IMR-90 (cell line): ENCODE measurements at regions not wholly inside any gene's neighbourhood (a gene's known extent, or its start where the extent isn't known, plus 50 kb on each side); places are given as distances from the start of the nearest gene placed in this dataset.

ENCODE experiments used
- ATAC-seq: fragments of 200-7000 bp; cut with Tn5 transposase; 2 replicates; pipeline ENCODE4 v1.9.1; 2020; ENCODE audit warnings: low read depth, mild to moderate bottlenecking, moderate library complexity
- BruUV-seq: library from RNA; stranded (reverse); fragments of 400-500 nt; replicated peaks from 2 replicates; lab custom pipeline; 2021; lab: Mats Ljungman, UMichigan
- CTCF ChIA-PET: fragments of 300-600 bp; formaldehyde crosslinking; extraction: SDS; loops from one replicate; lab custom pipeline; 2021; ENCODE audit warnings: antibody characterized with exemption; lab: Yijun Ruan, JAX
- POLR2A ChIA-PET: fragments of 300-600 bp; sonication (Branson Sonifier 250); formaldehyde crosslinking; loops from one replicate; lab custom pipeline; 2022; ENCODE audit warnings: antibody characterized with exemption; ENCODE audit not compliant: unreplicated experiment; lab: Charles Lee
- DNase-seq: peaks from one replicate; pipeline ENCODE4 v3.0.0; 2013
- H2AFZ ChIP-seq: replicated peaks from 2 replicates; pipeline ENCODE3; 2013; ENCODE audit warnings: low read length, mild to moderate bottlenecking; ENCODE audit not compliant: poor library complexity
- H2AK5ac ChIP-seq: 2 replicates; pipeline ENCODE4 v1.6.1; 2013; ENCODE audit warnings: low read depth, low read length, inconsistent platforms
- H2AK9ac ChIP-seq: replicated peaks from 2 replicates; pipeline ENCODE3; 2013; ENCODE audit warnings: mild to moderate bottlenecking, low read depth, low read length, moderate library complexity; ENCODE audit not compliant: poor library complexity
- H2BK120ac ChIP-seq: 2 replicates; pipeline ENCODE4 v1.6.1; 2013; ENCODE audit warnings: low read depth, low read length, inconsistent platforms
- H2BK15ac ChIP-seq: 3 replicates; pipeline ENCODE4 v1.6.1; 2013; ENCODE audit warnings: low read depth, low read length, inconsistent platforms
- H2BK20ac ChIP-seq: 2 replicates; pipeline ENCODE4 v1.6.1; 2013; ENCODE audit warnings: low read depth, mild to moderate bottlenecking, inconsistent platforms, low read length, moderate library complexity
- H2BK5ac ChIP-seq: 2 replicates; pipeline ENCODE4 v1.6.1; 2013; ENCODE audit warnings: mild to moderate bottlenecking, low read depth, low read length, inconsistent platforms; ENCODE audit not compliant: poor library complexity, severe bottlenecking
- H3K14ac ChIP-seq: replicated peaks from 2 replicates; pipeline ENCODE4 v1.6.1; 2013; ENCODE audit warnings: low read depth, low read length, inconsistent platforms
- H3K18ac ChIP-seq: 2 replicates; pipeline ENCODE4 v1.6.1; 2013; ENCODE audit warnings: low read depth, low read length, control low read depth
- H3K23ac ChIP-seq: 2 replicates; pipeline ENCODE4 v1.6.1; 2013; ENCODE audit warnings: low read depth, low read length, inconsistent platforms
- H3K27ac ChIP-seq: 2 replicates; pipeline ENCODE4 v1.5.1; 2013; ENCODE audit warnings: mild to moderate bottlenecking, control low read depth, low read length; ENCODE audit not compliant: insufficient read depth
- H3K27me3 ChIP-seq: 2 replicates; pipeline ENCODE4 v1.6.1; 2013; ENCODE audit warnings: low read length; ENCODE audit not compliant: control insufficient read depth, insufficient read depth
- H3K36me3 ChIP-seq: 2 replicates; pipeline ENCODE4 v1.6.1; 2013; ENCODE audit warnings: low read length, mixed read lengths; ENCODE audit not compliant: control insufficient read depth, insufficient read depth
- H3K4ac ChIP-seq: 2 replicates; pipeline ENCODE4 v1.6.1; 2013; ENCODE audit warnings: low read depth, low read length, inconsistent platforms
- H3K4me1 ChIP-seq: 2 replicates; pipeline ENCODE4 v1.6.1; 2013; ENCODE audit warnings: low read length, mixed read lengths; ENCODE audit not compliant: control insufficient read depth, insufficient read depth
- H3K4me2 ChIP-seq: 2 replicates; pipeline ENCODE4 v1.6.1; 2013; ENCODE audit warnings: low read depth, mild to moderate bottlenecking, control low read depth, low read length, moderate library complexity
- H3K4me3 ChIP-seq: 2 replicates; pipeline ENCODE4 v1.5.1; 2013; ENCODE audit warnings: low read depth, mild to moderate bottlenecking, control low read depth, low read length, moderate library complexity; ENCODE audit not compliant: insufficient read depth
- H3K56ac ChIP-seq: 2 replicates; pipeline ENCODE4 v1.6.1; 2013; ENCODE audit warnings: low read length, inconsistent platforms; ENCODE audit not compliant: insufficient read depth; ENCODE audit errors: extremely low read depth
- H3K79me1 ChIP-seq, 2 experiments: 2 replicates each; pipeline ENCODE4 v1.6.1; 2013; ENCODE audit warnings: low read length in 2 of 2, inconsistent platforms in 1 of 2, low read depth in 1 of 2
- H3K9ac ChIP-seq: 2 replicates; pipeline ENCODE4 v1.6.1; 2013; ENCODE audit warnings: low read depth, low read length, control low read depth
- H3K9me1 ChIP-seq: 2 replicates; pipeline ENCODE4 v1.6.1; 2013; ENCODE audit warnings: low read length, inconsistent platforms; ENCODE audit not compliant: insufficient read depth
- H3K9me3 ChIP-seq: 2 replicates; pipeline ENCODE4 v1.6.1; 2013; ENCODE audit warnings: low read length; ENCODE audit not compliant: control insufficient read depth, insufficient read depth
- H4K20me1 ChIP-seq: 2 replicates; pipeline ENCODE4 v1.6.1; 2013; ENCODE audit warnings: low read length, inconsistent platforms; ENCODE audit not compliant: insufficient read depth
- H4K5ac ChIP-seq: 2 replicates; pipeline ENCODE4 v1.6.1; 2013; ENCODE audit warnings: mild to moderate bottlenecking, low read depth, low read length, control low read depth
- H4K8ac ChIP-seq, 2 experiments: 2 replicates each; pipeline ENCODE4 v1.6.1; 2013; ENCODE audit warnings: low read depth in 2 of 2, low read length in 2 of 2, control low read depth in 1 of 2, inconsistent platforms in 1 of 2
- H4K91ac ChIP-seq: 2 replicates; pipeline ENCODE4 v1.6.1; 2013; ENCODE audit warnings: low read depth, low read length, inconsistent platforms; ENCODE audit not compliant: insufficient read depth
- CEBPB ChIP-seq: IDR thresholded peaks from 2 replicates; pipeline ENCODE4 v1.6.1; 2012; ENCODE audit warnings: low read depth, low read length, improper control_type of control experiment
- CHD1 ChIP-seq: IDR thresholded peaks from 2 replicates; pipeline ENCODE4 v1.6.1; 2012; ENCODE audit warnings: low read depth, low read length, improper control_type of control experiment
- FOS ChIP-seq: fragments of 150-350 bp; IDR thresholded peaks from 2 replicates; pipeline ENCODE4 v1.6.1; 2016; ENCODE audit warnings: low read depth, low read length
- MAFK ChIP-seq: IDR thresholded peaks from 2 replicates; pipeline ENCODE4 v1.6.1; 2012; ENCODE audit warnings: low read depth, low read length, improper control_type of control experiment
- MAZ ChIP-seq: IDR thresholded peaks from 2 replicates; pipeline ENCODE4 v1.6.1; 2012; ENCODE audit warnings: low read depth, mild to moderate bottlenecking, low read length, improper control_type of control experiment, moderate library complexity, borderline replicate concordance
- MXI1 ChIP-seq: IDR thresholded peaks from 2 replicates; pipeline ENCODE4 v1.6.1; 2012; ENCODE audit warnings: low read depth, mild to moderate bottlenecking, low read length, moderate library complexity, borderline replicate concordance
- NFE2L2 ChIP-seq: fragments of 150-350 bp; IDR thresholded peaks from 2 replicates; pipeline ENCODE4 v1.6.1; 2016; ENCODE audit warnings: low read depth, mild to moderate bottlenecking, low read length
- POLR2A ChIP-seq: IDR thresholded peaks from 2 replicates; pipeline ENCODE4 v1.6.1; 2012; ENCODE audit warnings: mild to moderate bottlenecking, low read depth, low read length
- RAD21 ChIP-seq: IDR thresholded peaks from 2 replicates; pipeline ENCODE4 v1.6.1; 2012; ENCODE audit warnings: low read length, improper control_type of control experiment
- RCOR1 ChIP-seq: IDR thresholded peaks from 2 replicates; pipeline ENCODE4 v1.6.1; 2012; ENCODE audit warnings: mild to moderate bottlenecking, low read length, improper control_type of control experiment; ENCODE audit not compliant: insufficient replicate concordance
- RFX5 ChIP-seq: IDR thresholded peaks from 2 replicates; pipeline ENCODE4 v1.8.0; 2012; ENCODE audit warnings: low read depth, mild to moderate bottlenecking, low read length, moderate library complexity
- SMC3 ChIP-seq: fragments of 150-350 bp; IDR thresholded peaks from 2 replicates; pipeline ENCODE4 v1.6.1; 2016; ENCODE audit warnings: low read depth, mild to moderate bottlenecking, antibody characterized with exemption, low read length, moderate library complexity
- WGBS, 2 experiments: methylation state at CpG; one replicate each; pipeline versions ENCODE4 v1.1.5 to v1.1.7; 2013; ENCODE audit warnings: missing lambda C conversion rate in 2 of 2; ENCODE audit not compliant: insufficient read length in 1 of 2; ENCODE audit errors: extremely low coverage in 2 of 2; 5-methylcytosine and 5-hydroxymethylcytosine counted together
- dilution Hi-C: fragments of 300-500 bp; cut with HindIII; formaldehyde crosslinking; loops from one replicate; pipeline ENCODE4 v1.14.3; 2018; ENCODE audit warnings: low sequenced_read_pairs; ENCODE audit not compliant: unreplicated experiment
- in situ Hi-C: fragments of 300-500 bp; cut with MboI; formaldehyde crosslinking; loops from 3 replicates; pipeline ENCODE4 v1.14.3; 2019; ENCODE audit warnings: low sequenced_read_pairs, inconsistent platforms, mixed read lengths
- intact Hi-C: fragments of 100-400 bp; cut with micrococcal nuclease; formaldehyde crosslinking; loops from 2 replicates; pipeline ENCODE4 v1.10.0; 2022
- TF ChIP-seq, protein P1 (sequence below): conservative IDR thresholded peaks from 2 replicates; pipeline ENCODE4 v1.5.1; 2012; ENCODE audit warnings: mild to moderate bottlenecking, low read depth, low read length, improper control_type of control experiment
- TF ChIP-seq, protein P2 (sequence below): fragments of 150-350 bp; IDR thresholded peaks from 2 replicates; pipeline ENCODE4 v1.6.1; 2017; ENCODE audit warnings: mild to moderate bottlenecking, antibody characterized with exemption, low read length, low read depth

DNA sequence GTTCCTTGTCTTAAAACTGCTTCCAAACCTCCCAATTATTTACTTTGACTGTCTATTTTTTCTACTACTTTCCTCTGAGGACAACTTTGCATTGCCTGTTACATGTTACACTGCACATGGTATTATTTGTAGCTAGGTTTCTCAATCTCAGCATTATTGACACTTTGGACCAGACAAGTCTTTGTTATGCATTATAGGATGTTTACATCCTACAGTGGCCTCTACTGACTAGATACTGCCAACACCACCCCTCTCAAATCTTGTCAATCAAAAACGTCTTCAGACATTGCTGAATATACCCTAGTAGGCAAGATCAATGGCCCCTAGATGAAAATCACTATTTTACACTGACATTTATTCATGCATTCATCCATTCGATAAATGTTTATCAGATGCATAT is 129.6 kb upstream of the DNAJC10 start:
- POLR2A ChIA-PET: no interaction called here
- dilution Hi-C loops: no loop called here

More for the DNA sequence above, 129.6 kb upstream of the DNAJC10 start:
- Histone ChIP-seq H3K27ac (no peak overlapping the region), H4K20me1 (no peaks in the 10 kb centered on the region), H2AK9ac (no peak overlapping the region), H2AK5ac (no peak overlapping the region), H2BK120ac (no peak overlapping the region), H3K23ac (no peak overlapping the region), H4K91ac (no peak overlapping the region), H3K9me3 (no peaks in the 10 kb centered on the region), H3K4ac (no peak overlapping the region), H3K36me3 (no peaks in the 10 kb centered on the region), H3K14ac (no peak overlapping the region), H2BK20ac (no peak overlapping the region), H3K4me1 (peaks cover 3% of the 10 kb centered on the region), H2BK15ac (0 out of 3 replicates have a peak overlapping the region, but pooled peaks have one; percentile 1), H2AFZ (no peak overlapping the region), H3K4me3 (no peak overlapping the region), H3K18ac (peak overlapping the region; percentile 88), H3K79me1 (no peaks in the 10 kb centered on the region), H4K8ac (no peak overlapping the region), H3K56ac (no peak overlapping the region), H3K9ac (no peak overlapping the region), H3K4me2 (no peak overlapping the region), H3K9me1 (no peaks in the 10 kb centered on the region), H2BK5ac (no peak overlapping the region), H4K5ac (no peak overlapping the region), H3K27me3 (peaks cover 4% of the 10 kb centered on the region; the same call in 1 of the 2 replicates)
- intact Hi-C loops: no loop called here
- no CpG with 5 or more reads among the region's 2 CpGs for WGBS, 2 experiments
- no peak for DNase-seq
- TF ChIP-seq FOS (no peak), CEBPB (no peak), CHD1 (no peak), RAD21 (no peak), NFE2L2 (no peak), POLR2A (no peak), SMC3 (no peak), MXI1 (no peak), RCOR1 (no peak), RFX5 (no peak), MAFK (no peak), MAZ (no peak)
- TF ChIP-seq, protein P1, sequence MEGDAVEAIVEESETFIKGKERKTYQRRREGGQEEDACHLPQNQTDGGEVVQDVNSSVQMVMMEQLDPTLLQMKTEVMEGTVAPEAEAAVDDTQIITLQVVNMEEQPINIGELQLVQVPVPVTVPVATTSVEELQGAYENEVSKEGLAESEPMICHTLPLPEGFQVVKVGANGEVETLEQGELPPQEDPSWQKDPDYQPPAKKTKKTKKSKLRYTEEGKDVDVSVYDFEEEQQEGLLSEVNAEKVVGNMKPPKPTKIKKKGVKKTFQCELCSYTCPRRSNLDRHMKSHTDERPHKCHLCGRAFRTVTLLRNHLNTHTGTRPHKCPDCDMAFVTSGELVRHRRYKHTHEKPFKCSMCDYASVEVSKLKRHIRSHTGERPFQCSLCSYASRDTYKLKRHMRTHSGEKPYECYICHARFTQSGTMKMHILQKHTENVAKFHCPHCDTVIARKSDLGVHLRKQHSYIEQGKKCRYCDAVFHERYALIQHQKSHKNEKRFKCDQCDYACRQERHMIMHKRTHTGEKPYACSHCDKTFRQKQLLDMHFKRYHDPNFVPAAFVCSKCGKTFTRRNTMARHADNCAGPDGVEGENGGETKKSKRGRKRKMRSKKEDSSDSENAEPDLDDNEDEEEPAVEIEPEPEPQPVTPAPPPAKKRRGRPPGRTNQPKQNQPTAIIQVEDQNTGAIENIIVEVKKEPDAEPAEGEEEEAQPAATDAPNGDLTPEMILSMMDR: no peak
- TF ChIP-seq, protein P2, sequence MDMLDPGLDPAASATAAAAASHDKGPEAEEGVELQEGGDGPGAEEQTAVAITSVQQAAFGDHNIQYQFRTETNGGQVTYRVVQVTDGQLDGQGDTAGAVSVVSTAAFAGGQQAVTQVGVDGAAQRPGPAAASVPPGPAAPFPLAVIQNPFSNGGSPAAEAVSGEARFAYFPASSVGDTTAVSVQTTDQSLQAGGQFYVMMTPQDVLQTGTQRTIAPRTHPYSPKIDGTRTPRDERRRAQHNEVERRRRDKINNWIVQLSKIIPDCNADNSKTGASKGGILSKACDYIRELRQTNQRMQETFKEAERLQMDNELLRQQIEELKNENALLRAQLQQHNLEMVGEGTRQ: no peak
- no peak for ATAC-seq
- BruUV-seq: no TSS peak
- CTCF ChIA-PET: no interaction called here
- in situ Hi-C loops: no loop called here
